ENCODE measurements at regions not wholly inside any gene's neighbourhood (a gene's known extent, or its start where the extent isn't known, plus 50 kb on each side); places are given as distances from the start of the nearest gene placed in this dataset.
"Not testable (repeated sequence)": the region's sequence is repeated elsewhere in the genome, so short reads cannot be mapped to it uniquely, and the experiment has no call there.

DNA sequence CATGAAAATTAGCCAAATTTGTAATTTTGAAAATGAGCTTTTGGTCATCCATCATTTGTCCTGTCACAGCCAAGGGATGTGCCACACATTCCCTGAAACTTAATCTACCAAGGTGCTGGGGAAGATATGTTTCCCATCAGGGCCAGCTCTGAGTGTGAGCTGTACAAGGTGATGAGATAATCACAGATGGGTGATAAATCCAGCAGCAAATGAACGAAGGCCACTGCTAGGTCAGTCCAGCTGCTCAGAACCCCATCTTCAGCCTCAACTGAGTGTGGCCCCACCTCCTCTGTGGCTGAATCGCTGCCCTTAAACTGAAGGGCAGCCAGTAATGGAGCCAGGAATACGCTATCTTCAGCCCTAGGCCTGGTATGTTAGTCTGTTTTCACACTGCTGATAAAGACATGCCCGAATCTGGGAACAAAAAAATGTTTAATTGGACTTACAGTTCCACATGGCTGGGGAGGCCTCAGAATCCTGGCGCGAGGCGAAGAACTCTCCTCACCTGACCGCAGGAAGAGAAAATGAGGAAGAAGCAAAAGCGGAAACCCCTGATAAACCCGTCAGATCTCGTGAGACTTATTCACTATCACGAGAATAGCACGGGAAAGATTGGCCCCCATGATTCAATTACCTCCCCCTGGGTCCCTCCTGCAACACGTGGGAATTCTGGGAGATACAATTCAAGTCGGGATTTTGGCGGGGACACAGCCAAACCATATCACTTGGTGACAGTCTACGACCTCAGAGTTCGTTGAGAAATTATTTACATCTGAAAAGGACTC lies 553.0 kb downstream of the NTRK3 start:
- Histone ChIP-seq H2AFZ (ENCODE audit: low read length) (no peak overlapping the region), H4K20me1 (ENCODE audit: insufficient read depth, low read length) (no peaks in the 10 kb centered on the region), H3K9me3 (ENCODE audit: low read depth, low read length) (no peaks in the 10 kb centered on the region), H3K27me3 (ENCODE audit: insufficient read depth, low read length) (peaks cover 6% of the 10 kb centered on the region), H3K79me2 (ENCODE audit: insufficient read depth, low read length) (no peaks in the 10 kb centered on the region), H3K27ac (ENCODE audit: low read depth, low read length) (no peak overlapping the region), H3K36me3 (ENCODE audit: insufficient read depth, low read length) (no peaks in the 10 kb centered on the region), H3K4me3 (ENCODE audit: insufficient read depth, low read length) (no peak overlapping the region), H3K4me2 (ENCODE audit: insufficient read depth, low read length) (no peak overlapping the region), H3K4me1 (ENCODE audit: insufficient read depth, low read length) (no peaks in the 10 kb centered on the region)
- no peak for TF ChIP-seq CTCF (IDR thresholded peaks at IDR 0.05; ENCODE audit: extremely low read depth, low read depth, low read length)
- no peak for DNase-seq (ENCODE audit: insufficient read length, low spot score, missing footprints)

- Histone ChIP-seq H3K27ac (ENCODE audit: low read depth, low read length) (no peak overlapping the region), H2AFZ (ENCODE audit: low read length) (no peak overlapping the region), H3K27me3 (ENCODE audit: insufficient read depth, low read length) (peaks cover 6% of the 10 kb centered on the region), H3K9me3 (ENCODE audit: low read depth, low read length) (no peaks in the 10 kb centered on the region), H3K4me3 (ENCODE audit: insufficient read depth, low read length) (no peak overlapping the region), H4K20me1 (ENCODE audit: insufficient read depth, low read length) (no peaks in the 10 kb centered on the region), H3K4me2 (ENCODE audit: insufficient read depth, low read length) (no peak overlapping the region), H3K4me1 (ENCODE audit: insufficient read depth, low read length) (no peaks in the 10 kb centered on the region), H3K79me2 (ENCODE audit: insufficient read depth, low read length) (no peaks in the 10 kb centered on the region), H3K36me3 (ENCODE audit: insufficient read depth, low read length) (no peaks in the 10 kb centered on the region)
- TF ChIP-seq CTCF (IDR thresholded peaks at IDR 0.05; ENCODE audit: extremely low read depth, low read depth, low read length) = no peak
- no peak for DNase-seq (ENCODE audit: insufficient read length, low spot score, missing footprints)
These were observed 554.3 kb downstream of the NTRK3 start for GRCh38 chr15:87702270-87702669.

DNA sequence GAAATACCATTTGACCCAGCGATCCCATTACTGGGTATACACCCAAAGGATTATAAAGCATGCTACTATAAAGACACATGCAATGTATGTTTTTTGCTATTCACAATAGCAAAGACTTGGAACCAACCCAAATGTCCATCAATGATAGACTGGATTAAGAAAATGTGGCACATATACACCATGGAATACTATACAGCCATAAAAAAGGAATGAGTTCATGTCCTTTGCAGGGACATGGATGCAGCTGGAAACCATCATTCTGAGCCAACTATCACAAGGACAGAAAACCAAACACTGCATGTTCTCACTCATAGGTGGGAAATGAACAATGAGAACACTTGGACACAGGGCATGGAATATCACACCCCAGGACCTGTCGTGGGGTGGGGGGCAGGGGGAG lies 558.1 kb downstream of the NTRK3 start:
- not testable (repeated sequence) for H3K36me3 ChIP-seq (ENCODE audit: insufficient read depth, low read length); H3K4me2 ChIP-seq (ENCODE audit: insufficient read depth, low read length); H2AFZ ChIP-seq (ENCODE audit: low read length); H3K9me3 ChIP-seq (ENCODE audit: low read depth, low read length); DNase-seq (ENCODE audit: insufficient read length, low spot score, missing footprints); H3K27me3 ChIP-seq (ENCODE audit: insufficient read depth, low read length); H3K4me1 ChIP-seq (ENCODE audit: insufficient read depth, low read length); H4K20me1 ChIP-seq (ENCODE audit: insufficient read depth, low read length); H3K27ac ChIP-seq (ENCODE audit: low read depth, low read length); H3K79me2 ChIP-seq (ENCODE audit: insufficient read depth, low read length); H3K4me3 ChIP-seq (ENCODE audit: insufficient read depth, low read length)

GRCh38 chr15:87689716-87690115 lies 566.8 kb downstream of the NTRK3 start:
- Histone ChIP-seq H3K4me2 (ENCODE audit: insufficient read depth, low read length) (no peak overlapping the region), H3K27ac (ENCODE audit: low read depth, low read length) (no peak overlapping the region), H4K20me1 (ENCODE audit: insufficient read depth, low read length) (no peaks in the 10 kb centered on the region), H3K4me3 (ENCODE audit: insufficient read depth, low read length) (no peak overlapping the region), H3K27me3 (ENCODE audit: insufficient read depth, low read length) (no peaks in the 10 kb centered on the region), H3K9me3 (ENCODE audit: low read depth, low read length) (no peaks in the 10 kb centered on the region), H3K4me1 (ENCODE audit: insufficient read depth, low read length) (peaks cover 3% of the 10 kb centered on the region), H3K36me3 (ENCODE audit: insufficient read depth, low read length) (no peaks in the 10 kb centered on the region), H3K79me2 (ENCODE audit: insufficient read depth, low read length) (no peaks in the 10 kb centered on the region), H2AFZ (ENCODE audit: low read length) (no peak overlapping the region)
- no peak for TF ChIP-seq CTCF (IDR thresholded peaks at IDR 0.05; ENCODE audit: extremely low read depth, low read depth, low read length)
- DNase-seq (ENCODE audit: insufficient read length, low spot score, missing footprints) = no peak

All from osteoblast (primary cell).